Effector memory CD4-positive, alpha-beta T cell (primary cell): ENCODE measurements at regions not wholly inside any gene's neighbourhood (a gene's known extent, or its start where the extent isn't known, plus 50 kb on each side); places are given as distances from the start of the nearest gene placed in this dataset.

ENCODE experiments used
- DNase-seq, 3 donors: peaks; one replicate each; pipeline ENCODE4 v3.0.0-alpha.2; 2020
- H3K27ac ChIP-seq: 2 replicates; pipeline ENCODE4 v1.7.0; 2013; ENCODE audit warnings: mild to moderate bottlenecking, low read length, moderate library complexity; ENCODE audit not compliant: insufficient read depth, poor library complexity, severe bottlenecking
- H3K27me3 ChIP-seq: replicated peaks from 2 replicates; pipeline ENCODE4 v1.7.0; 2013; ENCODE audit warnings: mild to moderate bottlenecking, low read length; ENCODE audit not compliant: insufficient read depth, control insufficient read depth, poor library complexity, severe bottlenecking
- H3K36me3 ChIP-seq: 2 replicates; pipeline ENCODE4 v1.7.0; 2013; ENCODE audit warnings: mild to moderate bottlenecking, low read length, moderate library complexity; ENCODE audit not compliant: control insufficient read depth, insufficient read depth
- H3K4me1 ChIP-seq: 2 replicates; pipeline ENCODE4 v1.7.0; 2013; ENCODE audit warnings: low read length, mild to moderate bottlenecking; ENCODE audit not compliant: control insufficient read depth, insufficient read depth, poor library complexity, severe bottlenecking
- H3K4me3 ChIP-seq: 2 replicates; pipeline ENCODE4 v1.7.0; 2013; ENCODE audit warnings: low read length, low read depth, mild to moderate bottlenecking; ENCODE audit not compliant: insufficient read depth, poor library complexity, severe bottlenecking
- H3K9me3 ChIP-seq: 2 replicates; pipeline ENCODE4 v1.7.0; 2013; ENCODE audit warnings: mild to moderate bottlenecking, low read length, moderate library complexity; ENCODE audit not compliant: control insufficient read depth

DNA sequence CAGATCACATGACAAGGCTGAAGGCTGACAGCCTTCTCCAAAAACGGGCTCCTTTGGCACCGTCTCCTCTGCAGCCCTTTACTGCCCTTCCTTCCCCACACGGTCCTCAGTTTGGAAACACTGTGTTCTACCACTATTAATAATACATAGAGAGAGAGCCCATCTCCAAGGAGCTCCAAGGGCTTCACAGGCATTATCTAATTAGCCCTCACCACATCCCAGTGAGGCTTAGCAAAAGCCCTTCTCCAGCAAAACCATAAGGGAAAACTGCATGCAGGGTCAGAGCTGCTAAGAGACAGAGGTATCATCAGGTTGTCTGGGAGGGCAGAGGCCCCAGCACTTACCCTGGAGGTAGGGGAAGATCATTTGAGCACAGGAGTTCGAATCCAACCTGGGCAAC is 169.3 kb upstream of the JARID2 start:
- Histone ChIP-seq H3K9me3 (no peaks in the 10 kb centered on the region), H3K27ac (no peak overlapping the region), H3K27me3 (no peaks in the 10 kb centered on the region), H3K36me3 (no peaks in the 10 kb centered on the region), H3K4me3 (no peak overlapping the region), H3K4me1 (no peaks in the 10 kb centered on the region)
- no peak for DNase-seq

DNA sequence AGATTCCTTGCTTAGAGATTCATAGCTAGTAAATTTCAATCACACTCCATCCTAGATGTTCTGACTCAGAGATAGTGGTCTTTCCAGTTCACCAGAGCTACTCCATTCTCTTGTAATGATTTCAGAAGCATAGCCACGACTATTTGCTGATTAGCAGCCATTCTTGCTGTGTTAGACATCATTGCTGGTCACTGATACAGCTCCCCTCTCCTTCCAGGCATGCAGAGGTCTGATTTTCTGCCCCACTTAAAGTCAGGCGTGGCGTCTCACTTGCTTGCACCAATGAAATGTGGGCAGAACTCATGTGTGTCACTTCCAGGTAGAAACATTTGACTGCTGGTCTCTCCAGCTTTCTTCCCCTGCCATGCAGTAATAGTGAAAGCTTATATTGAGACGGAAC is 168.9 kb upstream of the JARID2 start:
- Histone ChIP-seq H3K9me3 (no peaks in the 10 kb centered on the region), H3K4me1 (no peaks in the 10 kb centered on the region), H3K27me3 (no peaks in the 10 kb centered on the region), H3K27ac (no peak overlapping the region), H3K36me3 (no peaks in the 10 kb centered on the region), H3K4me3 (no peak overlapping the region)
- no peak for DNase-seq

DNA sequence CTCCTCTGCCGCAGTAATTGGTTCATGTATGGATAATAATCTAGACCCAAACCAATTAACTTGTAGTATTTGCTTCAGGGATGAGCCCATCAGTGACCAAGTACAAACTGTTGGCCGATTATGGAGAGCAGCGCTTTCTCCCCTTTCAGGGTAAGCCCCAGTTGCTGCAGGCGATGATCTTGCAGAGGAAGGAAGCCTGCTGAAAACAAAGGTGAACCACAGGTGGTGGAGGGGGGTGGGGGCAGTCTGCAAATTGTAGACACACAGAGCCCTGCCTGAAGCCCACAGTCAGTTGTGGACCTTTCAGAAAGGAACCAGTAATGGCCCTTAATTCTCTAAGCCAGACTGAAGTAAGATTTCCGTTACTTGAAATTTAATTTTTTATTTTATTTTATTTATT is 167.9 kb upstream of the JARID2 start:
- H3K4me3 ChIP-seq: no peak overlapping the region
- H3K4me1 ChIP-seq: no peaks in the 10 kb centered on the region
- no peaks in the 10 kb centered on the region for H3K9me3 ChIP-seq
- H3K27me3 ChIP-seq: no peaks in the 10 kb centered on the region
- no peaks in the 10 kb centered on the region for H3K36me3 ChIP-seq
- no peak for DNase-seq
- no peak overlapping the region for H3K27ac ChIP-seq

DNA sequence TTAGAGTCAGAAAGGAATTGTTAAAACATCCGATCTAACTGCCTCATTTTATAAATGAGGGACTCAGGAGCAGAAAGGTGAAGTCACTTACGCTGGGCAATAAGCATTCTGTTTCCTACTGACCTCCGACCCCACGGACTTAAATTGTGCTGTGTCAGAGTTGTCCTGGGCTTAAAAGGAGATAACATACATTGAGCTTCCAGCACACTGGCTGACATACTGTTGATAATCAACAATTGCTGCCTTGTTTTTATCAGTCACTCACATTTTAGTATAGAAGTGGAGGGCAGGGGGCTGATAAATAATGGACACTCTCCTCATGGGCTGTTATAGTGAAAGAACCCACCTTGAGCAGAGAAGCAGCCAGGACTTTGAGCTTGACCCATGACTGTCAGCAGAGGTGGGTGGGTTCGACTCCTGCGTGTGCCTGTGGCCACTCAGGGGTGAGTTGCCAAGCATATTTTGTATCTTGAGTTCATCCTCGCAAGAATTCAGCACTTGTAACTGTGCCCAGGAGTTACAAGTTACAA is 166.5 kb upstream of the JARID2 start:
- Histone ChIP-seq H3K36me3 (no peaks in the 10 kb centered on the region), H3K27me3 (no peaks in the 10 kb centered on the region), H3K4me1 (no peaks in the 10 kb centered on the region), H3K27ac (no peak overlapping the region), H3K4me3 (no peak overlapping the region), H3K9me3 (no peaks in the 10 kb centered on the region)
- DNase-seq: no peak

DNA sequence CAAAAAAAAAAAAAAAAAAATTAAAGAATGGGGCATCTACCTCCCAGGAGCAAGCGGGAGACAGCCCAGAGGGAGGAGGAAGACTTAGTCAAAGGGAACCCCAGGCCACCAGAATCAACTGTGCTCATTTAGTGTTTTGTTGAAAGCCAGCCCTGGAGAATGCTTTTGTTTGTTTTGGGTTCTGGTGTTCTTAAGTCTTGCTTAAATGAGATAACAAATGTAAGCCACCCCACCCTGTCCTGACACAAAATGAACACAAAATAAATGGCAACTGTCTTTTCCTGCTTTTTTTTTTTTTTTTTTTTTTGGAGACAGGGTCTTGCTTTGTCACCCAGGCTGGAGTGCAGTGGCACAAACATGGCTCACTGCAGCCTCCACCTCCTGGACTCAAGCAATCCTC is 165.0 kb upstream of the JARID2 start:
- no peak for DNase-seq
- no peak overlapping the region for H3K4me3 ChIP-seq
- no peaks in the 10 kb centered on the region for H3K9me3 ChIP-seq
- no peaks in the 10 kb centered on the region for H3K4me1 ChIP-seq
- H3K27me3 ChIP-seq: no peaks in the 10 kb centered on the region
- no peaks in the 10 kb centered on the region for H3K36me3 ChIP-seq
- H3K27ac ChIP-seq: no peak overlapping the region

DNA sequence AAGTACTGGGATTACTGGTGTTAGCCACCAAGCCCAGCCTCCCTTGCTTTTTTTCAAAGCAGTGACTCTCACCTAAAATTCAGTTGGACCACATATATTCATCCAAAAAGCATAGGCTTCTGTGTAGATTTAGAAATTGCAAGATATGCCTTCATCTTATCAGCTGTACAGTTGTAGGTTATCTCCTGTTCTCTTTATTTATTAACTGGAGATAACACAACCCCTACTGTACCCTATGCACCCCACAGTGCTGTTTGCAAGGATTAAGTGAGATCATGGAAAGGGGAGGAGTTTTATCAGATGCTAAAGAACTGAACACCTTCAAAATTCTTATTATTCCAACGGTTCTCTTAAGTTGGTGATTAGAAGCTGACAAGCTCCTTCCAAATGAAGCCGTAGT is 164.4 kb upstream of the JARID2 start:
- H3K36me3 ChIP-seq: no peaks in the 10 kb centered on the region
- no peak overlapping the region for H3K27ac ChIP-seq
- H3K4me1 ChIP-seq: no peaks in the 10 kb centered on the region
- no peaks in the 10 kb centered on the region for H3K27me3 ChIP-seq
- no peak for DNase-seq
- H3K9me3 ChIP-seq: no peaks in the 10 kb centered on the region
- no peak overlapping the region for H3K4me3 ChIP-seq

DNA sequence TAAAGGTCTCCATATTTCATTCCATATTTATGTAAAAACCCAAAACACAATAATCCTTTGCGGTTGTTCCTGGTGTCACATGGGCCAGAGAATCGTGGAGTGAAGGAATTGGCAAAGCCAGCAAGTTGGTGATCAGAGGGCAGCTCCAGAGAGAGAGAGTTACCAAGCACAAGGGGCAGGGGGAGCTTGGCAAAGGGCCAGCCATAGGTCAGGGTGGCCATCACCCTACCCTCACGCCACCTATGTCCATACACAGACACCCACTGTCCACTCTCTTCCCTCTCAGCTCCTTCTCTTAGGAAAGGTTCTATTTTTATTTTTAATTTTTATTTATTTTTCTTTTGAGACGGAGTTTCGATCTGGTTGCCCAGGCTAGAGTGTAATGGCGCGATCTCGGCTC is 163.2 kb upstream of the JARID2 start:
- DNase-seq: no peak
- H3K9me3 ChIP-seq: no peaks in the 10 kb centered on the region
- no peaks in the 10 kb centered on the region for H3K27me3 ChIP-seq
- no peak overlapping the region for H3K27ac ChIP-seq
- no peaks in the 10 kb centered on the region for H3K36me3 ChIP-seq
- no peak overlapping the region for H3K4me3 ChIP-seq
- no peaks in the 10 kb centered on the region for H3K4me1 ChIP-seq

DNA sequence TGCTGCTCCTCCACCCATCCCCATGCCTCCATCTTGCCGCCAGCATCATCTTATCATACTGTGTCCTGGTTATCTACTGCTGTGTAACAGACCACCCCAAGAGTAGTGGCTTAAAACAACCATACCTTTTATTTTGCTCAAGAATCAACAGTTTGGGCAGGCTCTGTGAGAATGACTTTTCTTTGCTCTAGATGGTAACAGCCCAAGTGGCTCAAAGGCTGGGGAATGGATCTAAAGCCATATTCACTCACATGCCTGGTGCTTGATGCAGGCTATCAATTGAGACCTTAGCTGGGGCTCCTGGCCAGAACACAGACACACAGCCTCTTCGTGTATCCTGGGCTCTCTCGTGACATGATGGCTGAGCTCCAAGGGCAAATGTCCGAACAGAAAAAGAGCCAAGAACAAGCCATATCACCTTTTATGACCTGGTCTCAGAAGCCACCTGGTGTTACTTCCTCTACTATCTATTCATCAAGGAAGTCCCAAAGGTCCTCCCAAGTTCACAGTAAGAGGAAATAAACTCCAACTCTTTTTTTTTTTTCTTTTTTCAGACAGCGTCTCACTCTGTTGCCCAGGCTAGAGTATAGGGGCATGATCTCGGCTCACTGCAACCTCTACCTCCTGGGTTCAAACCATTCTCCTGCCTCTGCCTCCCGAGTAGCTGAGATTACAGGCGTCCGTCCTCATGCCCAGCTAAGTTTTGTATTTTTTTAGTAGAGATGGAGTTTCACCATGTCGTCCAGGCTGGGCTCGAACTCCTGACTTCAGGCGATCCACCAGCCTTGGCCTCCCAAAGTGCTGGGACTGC is 159.3 kb upstream of the JARID2 start:
- Histone ChIP-seq H3K4me3 (no peak overlapping the region), H3K27me3 (no peaks in the 10 kb centered on the region), H3K27ac (no peak overlapping the region), H3K36me3 (no peaks in the 10 kb centered on the region), H3K4me1 (no peaks in the 10 kb centered on the region), H3K9me3 (no peaks in the 10 kb centered on the region)
- DNase-seq: no peak

DNA sequence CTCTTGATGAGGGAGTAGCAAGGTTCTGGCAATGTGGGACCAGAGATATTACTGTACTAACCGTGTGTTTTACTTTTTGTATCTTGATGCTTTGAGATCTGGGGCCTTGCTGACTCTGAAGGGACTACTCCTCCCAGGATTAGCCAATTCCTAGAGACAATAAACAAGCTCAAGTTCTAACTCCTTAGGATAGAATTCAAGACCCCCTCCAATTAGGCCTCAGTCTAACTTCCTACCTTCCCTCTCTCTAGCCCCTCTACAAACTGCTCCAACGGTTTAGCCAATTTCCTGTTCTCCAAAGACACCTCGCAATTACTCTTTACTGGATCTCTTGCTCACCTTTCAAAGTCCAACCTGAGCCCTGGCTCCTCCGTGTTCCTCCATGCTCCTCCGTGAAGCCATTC is 158.7 kb upstream of the JARID2 start:
- no peak overlapping the region for H3K27ac ChIP-seq
- H3K9me3 ChIP-seq: no peaks in the 10 kb centered on the region
- H3K36me3 ChIP-seq: no peaks in the 10 kb centered on the region
- H3K4me1 ChIP-seq: no peaks in the 10 kb centered on the region
- no peak for DNase-seq
- H3K4me3 ChIP-seq: no peak overlapping the region
- H3K27me3 ChIP-seq: no peaks in the 10 kb centered on the region

DNA sequence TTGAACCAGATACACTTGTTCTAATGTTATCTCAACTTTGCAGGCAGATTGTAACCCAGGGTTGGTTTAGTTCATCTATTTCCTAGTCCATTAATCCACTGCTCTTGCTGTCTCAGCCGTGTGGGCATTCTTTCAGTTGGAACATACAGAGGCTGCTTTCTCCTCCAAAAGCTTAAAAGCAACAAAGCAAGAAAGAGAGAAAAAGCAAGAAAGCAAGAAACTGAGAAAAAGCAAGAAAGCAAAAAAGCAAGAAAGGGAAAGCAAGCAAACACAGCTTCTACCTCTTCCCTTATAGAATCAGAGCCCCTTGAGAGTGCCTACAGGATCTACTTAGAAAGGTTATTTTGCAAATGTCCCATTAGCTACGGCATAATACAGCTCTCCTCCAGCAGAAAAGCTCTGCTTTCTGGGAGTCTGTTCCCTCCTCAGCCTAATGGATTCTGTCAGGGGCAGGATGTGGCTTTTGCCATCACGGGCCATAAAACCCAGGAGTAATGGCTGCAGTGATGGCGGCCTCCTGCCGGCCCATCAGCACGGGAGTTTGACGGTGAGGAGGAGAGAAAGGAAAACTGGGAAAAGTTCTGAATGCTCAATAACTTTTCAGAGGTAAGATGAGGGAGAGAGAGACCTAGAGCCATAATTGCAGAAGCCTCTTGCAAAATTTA is 156.8 kb upstream of the JARID2 start:
- Histone ChIP-seq H3K36me3 (no peaks in the 10 kb centered on the region), H3K27me3 (no peaks in the 10 kb centered on the region), H3K9me3 (no peaks in the 10 kb centered on the region), H3K4me3 (no peak overlapping the region), H3K4me1 (no peaks in the 10 kb centered on the region), H3K27ac (no peak overlapping the region)
- no peak for DNase-seq
